Mammary epithelial cell (primary cell): ENCODE measurements at regions not wholly inside any gene's neighbourhood (a gene's known extent, or its start where the extent isn't known, plus 50 kb on each side); places are given as distances from the start of the nearest gene placed in this dataset.

Source experiments
- CTCF ChIP-seq, 2 donors: IDR thresholded peaks in 1 of 2; conservative IDR thresholded peaks in 1 of 2; 2 replicates each; pipeline ENCODE4 v1.5.1; 2011 to 2012; ENCODE audit warnings: inconsistent platforms in 2 of 2, low read length in 2 of 2, mild to moderate bottlenecking in 2 of 2, control low read depth in 1 of 2, low read depth in 1 of 2; ENCODE audit not compliant: insufficient read depth in 1 of 2; ENCODE audit errors: extremely low read depth in 1 of 2
- EZH2 ChIP-seq: IDR thresholded peaks from 2 replicates; pipeline ENCODE4 v1.6.1; 2012; ENCODE audit warnings: low read length, inconsistent platforms, borderline replicate concordance

- TF ChIP-seq CTCF (conservative IDR thresholded peaks at IDR 0.05 in 1 of 2, IDR thresholded peaks at IDR 0.05 in 1 of 2; ENCODE audit: extremely low read depth in 1 of 2, insufficient read depth in 1 of 2, low read depth in 1 of 2, low read length in 2 of 2) (no peak), EZH2 (no peak)
Measured at GRCh38 chr6:20044883-20045282, 167.4 kb downstream of the MBOAT1 start.
